ENCODE measurements at regions not wholly inside any gene's neighbourhood (a gene's known extent, or its start where the extent isn't known, plus 50 kb on each side); places are given as distances from the start of the nearest gene placed in this dataset.

DNA sequence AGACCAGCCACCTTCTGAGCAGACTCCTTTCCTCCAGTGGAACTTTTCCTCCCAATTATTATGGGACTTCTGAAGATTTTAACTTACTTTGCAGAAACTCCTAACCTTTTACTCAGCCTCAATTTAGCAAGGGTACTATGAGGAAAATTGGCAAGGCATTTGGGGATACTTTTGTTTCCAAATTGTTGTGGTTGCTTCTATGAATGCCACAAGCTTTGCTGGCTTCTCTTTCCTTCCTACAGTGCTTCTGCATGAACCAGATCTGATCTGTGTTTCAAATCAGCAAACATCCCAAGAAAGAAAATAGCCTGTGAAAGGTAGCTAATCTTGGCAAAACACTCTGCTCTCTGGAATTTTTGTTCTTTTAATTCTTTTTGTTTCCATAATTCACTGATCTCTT lies 57.3 kb upstream of the TAF11L2 start:
- no peak for TF ChIP-seq GATA2 (IDR thresholded peaks at IDR 0.05; ENCODE audit: insufficient read depth, insufficient read length, low read depth, low read length)
- TF ChIP-seq POLR2A (IDR thresholded peaks at IDR 0.05; ENCODE audit: low read depth, low read length), result no peak
- no peak for TF ChIP-seq JUN (IDR thresholded peaks at IDR 0.05; ENCODE audit: borderline replicate concordance, insufficient read depth, insufficient read length, low read depth)
- no peak for TF ChIP-seq FOS (IDR thresholded peaks at IDR 0.05; ENCODE audit: borderline replicate concordance, insufficient read depth, low read length)
- TF ChIP-seq POLR2AphosphoS5 (IDR thresholded peaks at IDR 0.05; ENCODE audit: insufficient read depth, low read depth, low read length), result no peak
- TF ChIP-seq MAX (IDR thresholded peaks at IDR 0.05; ENCODE audit: insufficient read depth, insufficient read length), result no peak
- no peak for TF ChIP-seq EZH2 (IDR thresholded peaks at IDR 0.05; ENCODE audit: borderline replicate concordance, low read depth, low read length, severe bottlenecking)
- no peak for TF ChIP-seq MYC (IDR thresholded peaks at IDR 0.05; ENCODE audit: low read depth, low read length)
- TF ChIP-seq, protein P1, sequence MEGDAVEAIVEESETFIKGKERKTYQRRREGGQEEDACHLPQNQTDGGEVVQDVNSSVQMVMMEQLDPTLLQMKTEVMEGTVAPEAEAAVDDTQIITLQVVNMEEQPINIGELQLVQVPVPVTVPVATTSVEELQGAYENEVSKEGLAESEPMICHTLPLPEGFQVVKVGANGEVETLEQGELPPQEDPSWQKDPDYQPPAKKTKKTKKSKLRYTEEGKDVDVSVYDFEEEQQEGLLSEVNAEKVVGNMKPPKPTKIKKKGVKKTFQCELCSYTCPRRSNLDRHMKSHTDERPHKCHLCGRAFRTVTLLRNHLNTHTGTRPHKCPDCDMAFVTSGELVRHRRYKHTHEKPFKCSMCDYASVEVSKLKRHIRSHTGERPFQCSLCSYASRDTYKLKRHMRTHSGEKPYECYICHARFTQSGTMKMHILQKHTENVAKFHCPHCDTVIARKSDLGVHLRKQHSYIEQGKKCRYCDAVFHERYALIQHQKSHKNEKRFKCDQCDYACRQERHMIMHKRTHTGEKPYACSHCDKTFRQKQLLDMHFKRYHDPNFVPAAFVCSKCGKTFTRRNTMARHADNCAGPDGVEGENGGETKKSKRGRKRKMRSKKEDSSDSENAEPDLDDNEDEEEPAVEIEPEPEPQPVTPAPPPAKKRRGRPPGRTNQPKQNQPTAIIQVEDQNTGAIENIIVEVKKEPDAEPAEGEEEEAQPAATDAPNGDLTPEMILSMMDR (IDR thresholded peaks at IDR 0.05; ENCODE audit: extremely low read depth in 1 of 2, insufficient read depth in 1 of 2, low read depth in 1 of 2, low read length in 2 of 2), result no peak
- no peaks in the 10 kb centered on the region for H3K9me3 ChIP-seq (replicated peaks; ENCODE audit: control insufficient read depth, insufficient read depth, low read length)
- FAIRE-seq (no peak), DNase-seq (ENCODE audit: low read depth, low spot score) (no peak)
- no peaks in the 10 kb centered on the region for H3K79me2 ChIP-seq (ENCODE audit: control insufficient read depth, insufficient read depth, low read length)
- no TSS peak for BruUV-seq (replicated peaks)
- intact Hi-C loops (cut with micrococcal nuclease) (no loop called here), dilution Hi-C loops (cut with MboI; ENCODE audit: extremely low pct_ligation_motif_present, low sequenced_read_pairs) (no loop called here)
- H2AFZ ChIP-seq (ENCODE audit: low read depth, low read length), result no peak overlapping the region
- H3K4me1 ChIP-seq (ENCODE audit: control insufficient read depth, extremely low read depth, insufficient read depth, low read length), result peaks cover 7% of the 10 kb centered on the region
- H3K27ac ChIP-seq (ENCODE audit: insufficient read depth, low read depth, low read length), result no peak overlapping the region
- no peak overlapping the region for H3K9ac ChIP-seq (replicated peaks; ENCODE audit: extremely low read depth, insufficient read depth, low read length)
- no peak overlapping the region for H3K4me2 ChIP-seq (ENCODE audit: insufficient read depth, low read length)
- CTCF ChIA-PET, result interaction anchor here (0.7 kb wide), 1 partner anchor 225 kb away, joined by 3 read pairs; no protein-coding TSS in a partner anchor
- H3K9me1 ChIP-seq (replicated peaks; ENCODE audit: control insufficient read depth, extremely low read depth, insufficient read depth, low read length), result no peaks in the 10 kb centered on the region
- peaks cover 0 to 3% of the 10 kb centered on the region in 2 experiments for H3K27me3 ChIP-seq (ENCODE audit: control insufficient read depth in 2 of 2, insufficient read depth in 2 of 2, low read length in 2 of 2)
- no peaks in the 10 kb centered on the region for H3K36me3 ChIP-seq (ENCODE audit: control insufficient read depth in 2 of 2, extremely low read depth in 1 of 2, insufficient read depth in 2 of 2, low read length in 2 of 2)
- POLR2A ChIA-PET, result no interaction called here
- no peak overlapping the region for H3K4me3 ChIP-seq (replicated peaks in 1 of 3; ENCODE audit: insufficient read depth in 1 of 3, low read depth in 1 of 3, low read length in 3 of 3)
- no peaks in the 10 kb centered on the region for H4K20me1 ChIP-seq (replicated peaks; ENCODE audit: control insufficient read depth, extremely low read depth, insufficient read depth, low read length)
